Tibial nerve (tissue), 4 donors: ENCODE measurements at regions not wholly inside any gene's neighbourhood (a gene's known extent, or its start where the extent isn't known, plus 50 kb on each side); places are given as distances from the start of the nearest gene placed in this dataset.

Experiments
- EP300 ChIP-seq, 2 donors: sonication (generic); formaldehyde crosslinking; IDR thresholded peaks; one replicate each; pipeline ENCODE4 v1.6.1; 2017; ENCODE audit warnings: antibody characterized with exemption in 2 of 2, mild to moderate bottlenecking in 1 of 2
- POLR2A ChIP-seq, 2 donors: fragments of 450-650 bp; IDR thresholded peaks; one replicate each; pipeline ENCODE4 v1.6.1; 2017; ENCODE audit warnings: antibody characterized with exemption in 2 of 2, mild to moderate bottlenecking in 2 of 2, moderate library complexity in 2 of 2
- TF ChIP-seq, protein P1 (sequence below), 5 experiments: fragments of 200-600 bp in 3 of 5; fragments of 450-650 bp in 2 of 5; sonication (generic) in 3 of 5; IDR thresholded peaks; one replicate each; pipeline ENCODE4 v1.5.1; 2016 to 2019; ENCODE audit warnings: antibody characterized with exemption in 5 of 5, mild to moderate bottlenecking in 3 of 5, moderate library complexity in 2 of 5

DNA sequence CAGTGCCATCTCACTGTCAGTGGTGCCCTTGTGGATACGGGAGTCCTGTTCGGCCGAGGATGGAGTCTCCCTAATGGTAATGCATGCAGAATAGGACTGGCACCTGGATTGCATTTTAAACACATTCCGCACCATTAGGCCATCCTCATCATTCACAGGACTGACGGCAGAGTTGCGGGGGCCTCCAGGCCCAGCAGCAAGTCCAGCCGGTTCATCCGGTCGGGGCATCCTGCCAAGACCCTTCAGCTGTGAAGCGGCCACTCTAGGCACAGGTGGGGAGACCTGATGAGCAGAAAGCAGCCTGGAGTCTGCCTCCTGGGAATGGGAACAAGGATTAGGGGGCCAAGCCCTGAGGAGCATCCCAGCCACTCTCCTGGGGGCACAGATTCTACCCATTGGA is 90.3 kb upstream of the XYLT1 start:
- TF ChIP-seq, protein P1, sequence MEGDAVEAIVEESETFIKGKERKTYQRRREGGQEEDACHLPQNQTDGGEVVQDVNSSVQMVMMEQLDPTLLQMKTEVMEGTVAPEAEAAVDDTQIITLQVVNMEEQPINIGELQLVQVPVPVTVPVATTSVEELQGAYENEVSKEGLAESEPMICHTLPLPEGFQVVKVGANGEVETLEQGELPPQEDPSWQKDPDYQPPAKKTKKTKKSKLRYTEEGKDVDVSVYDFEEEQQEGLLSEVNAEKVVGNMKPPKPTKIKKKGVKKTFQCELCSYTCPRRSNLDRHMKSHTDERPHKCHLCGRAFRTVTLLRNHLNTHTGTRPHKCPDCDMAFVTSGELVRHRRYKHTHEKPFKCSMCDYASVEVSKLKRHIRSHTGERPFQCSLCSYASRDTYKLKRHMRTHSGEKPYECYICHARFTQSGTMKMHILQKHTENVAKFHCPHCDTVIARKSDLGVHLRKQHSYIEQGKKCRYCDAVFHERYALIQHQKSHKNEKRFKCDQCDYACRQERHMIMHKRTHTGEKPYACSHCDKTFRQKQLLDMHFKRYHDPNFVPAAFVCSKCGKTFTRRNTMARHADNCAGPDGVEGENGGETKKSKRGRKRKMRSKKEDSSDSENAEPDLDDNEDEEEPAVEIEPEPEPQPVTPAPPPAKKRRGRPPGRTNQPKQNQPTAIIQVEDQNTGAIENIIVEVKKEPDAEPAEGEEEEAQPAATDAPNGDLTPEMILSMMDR (IDR thresholded peaks at IDR 0.05) = no peak
- no peak for TF ChIP-seq EP300 (IDR thresholded peaks at IDR 0.05)
- no peak for TF ChIP-seq POLR2A (IDR thresholded peaks at IDR 0.05)
